ENCODE measurements at regions not wholly inside any gene's neighbourhood (a gene's known extent, or its start where the extent isn't known, plus 50 kb on each side); places are given as distances from the start of the nearest gene placed in this dataset.
"Not testable (repeated sequence)": the region's sequence is repeated elsewhere in the genome, so short reads cannot be mapped to it uniquely, and the experiment has no call there.

DNA sequence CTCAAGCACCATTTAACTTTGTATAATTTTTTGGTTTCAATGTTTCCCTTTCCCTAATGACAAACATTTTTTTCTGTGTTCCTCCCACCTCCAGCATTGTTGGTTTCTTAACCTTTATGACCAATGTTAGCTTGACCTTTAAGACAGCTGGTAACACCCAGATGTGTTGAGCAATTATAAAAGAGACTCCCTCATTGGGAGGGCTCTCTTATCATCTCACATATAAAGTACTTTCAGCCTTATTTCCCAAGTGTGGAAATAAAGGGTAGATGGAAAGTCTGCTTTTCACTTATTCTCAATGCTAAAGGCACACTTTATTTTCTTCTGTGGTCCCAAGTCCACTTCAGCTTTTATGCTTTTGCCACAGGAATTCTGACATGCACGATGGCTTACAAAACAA lies 1420.4 kb downstream of the RAPGEF2 start:
- DNase-seq = no peak

DNA sequence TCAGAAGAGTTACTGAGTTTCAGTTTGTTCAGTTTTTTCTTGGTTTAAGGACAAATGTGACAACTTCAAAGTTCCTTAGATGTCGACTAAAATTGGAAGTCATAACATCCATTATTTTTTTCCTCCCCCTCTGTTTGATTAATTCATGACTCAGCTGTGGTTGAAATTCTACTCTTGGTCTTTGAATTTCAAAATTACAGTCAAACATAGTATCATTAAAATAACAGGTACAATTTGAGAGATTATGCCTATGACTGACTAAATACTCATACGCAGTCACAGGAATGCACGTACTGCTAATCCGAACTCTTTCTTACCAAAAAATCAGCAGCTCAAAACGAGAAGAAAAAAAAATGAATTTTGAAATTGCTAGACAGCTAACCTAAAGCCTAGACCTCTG lies 1434.8 kb downstream of the RAPGEF2 start:
- no peak for DNase-seq

GRCh38 chr4:160546201-160546600 lies 1443.3 kb downstream of the RAPGEF2 start:
- DNase-seq = no peak

DNA sequence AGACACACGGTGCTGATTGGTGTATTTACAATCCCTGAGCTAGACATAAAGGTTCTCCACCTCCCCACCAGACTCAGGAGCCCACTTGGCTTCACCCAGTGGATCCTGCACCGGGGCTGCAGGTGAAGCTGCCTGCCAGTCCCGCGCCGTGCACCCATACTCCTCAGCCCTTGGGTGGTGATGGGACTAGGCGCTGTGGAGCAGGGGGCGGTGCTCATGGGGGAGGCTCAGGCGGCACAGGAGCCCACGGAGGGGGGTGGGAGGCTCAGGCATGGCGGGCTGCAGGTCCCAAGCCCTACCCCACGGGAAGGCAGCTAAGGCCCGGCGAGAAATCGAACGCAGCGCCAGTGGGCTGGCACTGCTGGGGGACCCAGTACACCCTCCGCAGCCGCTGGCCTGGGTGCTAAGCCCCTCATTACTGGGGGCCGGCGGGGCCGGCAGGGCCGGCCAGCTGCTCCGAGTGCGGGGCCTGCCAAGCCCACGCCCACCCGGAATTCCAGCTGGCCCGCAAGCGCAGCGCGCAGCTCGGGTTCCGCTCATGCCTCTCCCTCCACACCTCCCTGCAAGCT lies 1447.2 kb downstream of the RAPGEF2 start:
- DNase-seq = not testable (repeated sequence)

GRCh38 chr4:160562661-160563060 lies 1459.8 kb downstream of the RAPGEF2 start:
- DNase-seq = no peak

GRCh38 chr4:160563552-160564282 lies 1460.8 kb downstream of the RAPGEF2 start:
- no peak for DNase-seq

GRCh38 chr4:160567634-160568033 lies 1464.8 kb downstream of the RAPGEF2 start:
- DNase-seq = no peak

DNA sequence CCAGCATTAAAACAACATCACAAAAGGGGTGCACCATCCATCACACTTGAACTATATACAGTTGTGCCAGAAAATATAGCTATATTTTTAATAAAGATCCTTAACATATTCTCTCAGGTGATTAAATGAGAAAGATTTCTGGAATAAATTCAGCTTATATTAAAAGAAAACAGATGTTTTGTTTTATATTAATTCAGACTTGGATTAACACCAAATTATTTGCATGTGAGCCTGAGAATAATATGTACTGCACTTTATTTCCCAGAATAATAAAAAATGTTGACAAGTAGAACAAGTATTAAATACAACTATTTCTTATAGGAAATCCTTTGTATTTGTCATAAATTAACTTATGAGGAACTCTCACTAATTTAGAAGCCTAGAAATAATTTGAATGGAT lies 1467.4 kb downstream of the RAPGEF2 start:
- DNase-seq = no peak

DNA sequence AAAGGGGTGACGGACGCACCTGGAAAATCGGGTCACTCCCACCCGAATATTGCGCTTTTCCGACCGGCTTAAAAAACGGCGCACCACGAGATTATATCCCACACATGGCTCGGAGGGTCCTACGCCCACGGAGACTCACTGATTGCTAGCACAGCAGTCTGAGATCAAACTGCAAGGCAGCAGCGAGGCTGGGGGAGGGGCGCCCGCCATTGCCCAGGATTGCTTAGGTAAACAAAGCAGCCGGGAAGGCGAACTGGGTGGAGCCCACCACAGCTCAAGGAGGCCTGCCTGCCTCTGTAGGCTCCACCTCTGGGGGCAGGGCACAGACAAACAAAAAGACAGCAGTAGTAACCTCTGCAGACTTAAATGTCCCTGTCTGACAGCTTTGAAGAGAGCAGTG lies 1471.4 kb downstream of the RAPGEF2 start:
- DNase-seq = not testable (repeated sequence)

GRCh38 chr4:160580581-160580980 lies 1477.7 kb downstream of the RAPGEF2 start:
- no peak for DNase-seq

DNA sequence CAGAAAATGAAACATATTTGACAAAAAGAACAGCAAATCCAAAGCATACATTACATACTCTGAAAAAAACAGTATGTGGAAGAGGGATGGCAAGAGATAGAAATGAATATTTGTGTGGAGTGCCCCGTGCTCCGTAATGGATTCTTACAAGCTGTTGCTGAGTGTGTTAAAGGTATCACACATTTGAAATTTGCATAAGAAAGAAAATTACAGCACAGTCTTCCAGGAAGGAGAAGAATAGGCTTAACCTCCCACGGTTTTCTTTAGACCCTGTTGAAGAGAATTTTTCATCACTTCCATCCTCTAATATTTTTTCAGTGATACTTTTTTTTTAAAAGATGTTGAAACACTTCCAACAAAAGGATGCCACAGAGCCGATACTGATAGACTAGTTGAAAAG lies 1489.4 kb downstream of the RAPGEF2 start:
- no peak for DNase-seq

DNA sequence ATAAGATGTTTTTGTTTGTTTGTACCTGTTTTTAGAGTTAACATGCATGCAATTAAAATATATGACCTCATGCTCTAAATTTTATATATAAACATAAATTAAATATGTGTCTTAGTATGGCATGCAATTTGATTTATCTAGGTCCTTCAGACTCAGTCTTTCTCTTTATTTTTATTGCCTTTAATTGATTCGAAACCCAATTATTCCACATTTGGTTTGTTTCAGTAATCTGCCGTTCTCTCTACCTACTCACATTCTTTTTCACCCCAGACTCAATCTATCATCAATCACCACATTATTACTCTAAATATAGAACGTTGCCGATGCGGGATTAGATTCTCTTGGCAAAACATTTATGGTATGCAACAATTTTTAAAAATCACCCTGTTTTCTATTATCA lies 1492.8 kb downstream of the RAPGEF2 start:
- DNase-seq = no peak

- DNase-seq = no peak
Observed at GRCh38 chr4:160604541-160604940, 1501.7 kb downstream of the RAPGEF2 start.

DNA sequence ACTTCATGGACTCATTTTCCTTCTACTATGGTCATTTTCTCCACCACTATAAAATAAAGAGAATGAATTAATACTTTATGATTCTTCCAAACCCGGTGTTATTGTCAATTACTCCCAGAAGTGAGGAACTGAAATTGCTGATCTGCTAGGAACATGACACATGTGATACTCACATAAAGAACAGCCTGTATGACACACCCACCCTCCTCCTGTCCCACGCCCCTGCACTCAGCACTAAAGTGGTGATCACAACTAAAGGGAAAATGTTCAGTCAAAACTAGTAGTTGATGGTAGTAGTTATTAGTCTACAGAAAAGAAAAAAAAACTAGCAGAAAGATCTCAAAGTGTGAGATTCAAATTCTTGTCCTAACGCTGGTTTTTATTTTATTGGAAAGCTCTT lies 1508.3 kb downstream of the RAPGEF2 start:
- no peak for DNase-seq

DNA sequence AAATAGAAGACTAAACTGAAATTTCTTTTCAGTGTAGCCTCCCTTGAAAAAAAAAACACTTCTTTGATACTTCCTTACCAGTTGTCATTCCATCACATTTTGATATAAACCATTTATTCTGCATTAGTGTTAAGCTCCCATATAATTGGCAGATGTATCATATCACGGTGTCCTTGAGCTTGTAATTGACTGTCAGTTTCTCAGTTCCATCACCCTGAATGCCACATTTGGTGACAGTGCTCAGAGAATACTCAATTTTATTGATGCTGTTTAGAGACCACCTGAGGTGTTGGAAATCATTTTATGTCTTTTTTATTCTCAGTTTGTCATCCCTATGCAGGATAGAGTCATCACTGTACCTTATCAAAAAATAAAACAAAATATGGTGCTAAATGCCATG lies 1528.2 kb downstream of the RAPGEF2 start:
- DNase-seq = no peak

DNA sequence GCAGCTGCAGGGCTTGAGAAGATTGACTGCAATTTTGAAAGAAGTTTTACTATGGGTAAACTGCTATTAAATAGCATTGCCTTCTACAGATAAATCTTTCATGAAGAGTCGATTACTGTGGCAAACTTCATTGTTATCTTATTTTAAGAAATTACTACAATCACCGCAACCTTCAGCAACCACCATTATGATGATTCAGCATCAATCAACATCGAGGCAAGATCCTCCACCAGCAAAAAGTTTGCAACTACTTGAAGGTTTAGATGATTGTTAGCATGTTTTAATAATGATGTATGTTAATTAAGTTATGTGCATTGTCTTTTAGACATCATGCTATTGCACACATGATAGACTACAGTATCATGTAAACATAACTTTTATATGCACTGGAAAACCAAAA lies 1511.0 kb downstream of the FSTL5 start:
- DNase-seq = no peak

GRCh38 chr4:160675550-160675949 lies 1488.2 kb downstream of the FSTL5 start:
- DNase-seq = no peak

GRCh38 chr4:160685729-160686128 lies 1478.1 kb downstream of the FSTL5 start:
- DNase-seq = no peak

- DNase-seq = no peak
Observed at GRCh38 chr4:160701671-160702070, 1462.1 kb downstream of the FSTL5 start.

- DNase-seq = no peak
Observed at GRCh38 chr4:160709026-160709425, 1454.8 kb downstream of the FSTL5 start.

- no peak for DNase-seq
Observed at GRCh38 chr4:160709546-160709945, 1454.3 kb downstream of the FSTL5 start.

GRCh38 chr4:160716551-160716950 lies 1447.2 kb downstream of the FSTL5 start:
- DNase-seq = no peak

DNA sequence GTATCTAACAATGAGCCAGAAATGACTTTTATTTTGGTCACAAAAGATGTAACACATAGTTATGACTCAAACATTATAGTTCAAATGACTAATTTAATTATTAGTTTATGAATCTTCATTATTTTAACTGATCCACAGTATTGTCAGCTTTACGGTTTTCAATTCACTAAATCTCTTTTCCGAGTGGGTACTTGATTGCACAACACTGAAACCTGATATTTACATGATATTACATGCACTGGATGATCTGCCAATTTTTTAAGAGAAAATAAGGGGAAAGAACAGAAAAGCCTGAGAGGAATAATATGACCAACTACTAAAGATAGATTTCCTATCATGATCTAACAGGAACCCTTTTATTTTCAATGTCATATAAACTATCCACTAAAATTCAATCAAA lies 1446.0 kb downstream of the FSTL5 start:
- no peak for DNase-seq

DNA sequence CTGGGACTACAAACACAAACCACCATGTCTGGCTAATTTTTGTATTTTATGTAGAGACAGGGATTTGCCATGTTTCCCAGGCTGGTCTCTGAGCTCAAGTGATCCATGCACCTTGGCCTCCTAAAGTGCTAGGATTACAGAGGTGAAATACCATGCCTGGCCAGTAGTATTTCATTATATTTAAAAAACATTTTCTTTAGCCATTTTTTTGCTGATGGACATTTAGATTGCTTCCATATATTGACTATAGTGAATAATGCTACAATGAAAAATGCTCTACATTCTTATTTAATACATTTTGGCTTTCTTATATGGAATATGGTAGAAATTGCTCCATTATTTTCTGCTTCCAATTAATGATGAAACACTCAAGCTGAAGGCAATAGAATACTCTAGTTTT lies 1439.7 kb downstream of the FSTL5 start:
- no peak for DNase-seq

DNA sequence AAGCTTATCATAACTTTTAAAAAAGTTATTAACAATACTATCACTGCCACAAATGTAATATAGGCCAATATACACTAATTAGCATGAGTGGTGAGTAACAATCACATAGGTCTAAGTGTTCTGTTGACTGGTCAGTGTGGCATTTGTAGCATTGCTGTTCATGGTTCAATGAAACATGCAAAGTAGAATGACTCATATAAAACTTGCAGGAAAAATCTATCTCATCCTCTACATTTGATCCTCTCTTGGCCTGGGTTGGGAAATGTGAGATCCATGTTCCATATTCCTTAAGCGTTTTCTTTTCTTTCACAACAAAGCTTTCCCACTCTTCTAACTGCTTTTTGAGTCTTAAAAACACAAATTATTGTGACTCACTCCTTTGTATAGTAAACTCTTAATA lies 1418.7 kb downstream of the FSTL5 start:
- no peak for DNase-seq

Measured in NCI-H2227 treated with DMSO at 0.1 percent for 48 hours (cell line).